DMS79 treated with DMSO at 0.1 percent for 48 hours (cell line): ENCODE measurements at regions not wholly inside any gene's neighbourhood (a gene's known extent, or its start where the extent isn't known, plus 50 kb on each side); places are given as distances from the start of the nearest gene placed in this dataset.
"Not testable (repeated sequence)": the region's sequence is repeated elsewhere in the genome, so short reads cannot be mapped to it uniquely, and the experiment has no call there.

Source experiments
- DNase-seq: peaks from one replicate; lab custom pipeline; 2025; lab: John Stamatoyannopoulos, UW

DNA sequence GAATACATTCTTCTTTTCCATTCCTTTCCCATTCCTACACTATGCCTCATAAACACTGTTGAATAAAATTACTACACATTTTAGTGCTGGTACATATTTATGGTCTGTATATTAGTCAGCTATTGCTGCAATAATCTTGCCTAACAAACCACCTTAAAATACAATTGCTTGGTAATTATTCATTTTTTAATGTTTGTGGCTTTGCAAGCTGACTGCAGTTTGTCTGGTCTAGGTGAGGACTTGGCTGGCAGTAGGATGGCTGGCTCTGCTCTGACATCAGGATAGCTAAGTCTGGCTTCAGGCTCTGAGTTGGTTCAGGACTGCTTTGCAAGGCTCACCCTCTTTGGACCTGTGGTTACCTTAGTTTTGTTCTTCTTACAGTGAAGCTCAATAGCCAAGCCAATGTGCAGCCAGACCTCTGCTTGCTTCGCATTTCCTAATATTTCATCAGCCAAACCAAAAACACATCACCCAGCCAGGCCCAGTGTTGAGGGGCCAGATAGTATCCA lies 913.4 kb upstream of the RAG2 start:
- DNase-seq, result no peak

DNA sequence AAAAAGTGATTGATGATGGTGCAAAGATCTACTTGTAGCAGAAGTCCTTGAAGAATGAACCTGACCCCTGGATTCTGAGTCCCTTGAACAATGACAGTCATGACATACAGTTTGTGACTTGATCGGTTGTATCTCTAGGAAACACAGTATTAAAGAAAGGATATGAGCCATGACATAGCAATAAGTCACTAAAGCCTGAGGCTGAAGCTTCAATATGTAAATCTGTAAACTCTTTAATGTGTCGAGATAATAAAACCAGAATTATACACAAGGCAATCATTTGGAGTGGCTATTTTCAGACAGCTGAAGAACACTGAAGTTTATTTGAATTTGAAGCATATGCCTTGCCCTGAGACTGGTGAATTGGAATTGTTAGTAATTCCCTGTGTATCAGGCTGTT lies 911.5 kb upstream of the RAG2 start:
- DNase-seq, result no peak

DNA sequence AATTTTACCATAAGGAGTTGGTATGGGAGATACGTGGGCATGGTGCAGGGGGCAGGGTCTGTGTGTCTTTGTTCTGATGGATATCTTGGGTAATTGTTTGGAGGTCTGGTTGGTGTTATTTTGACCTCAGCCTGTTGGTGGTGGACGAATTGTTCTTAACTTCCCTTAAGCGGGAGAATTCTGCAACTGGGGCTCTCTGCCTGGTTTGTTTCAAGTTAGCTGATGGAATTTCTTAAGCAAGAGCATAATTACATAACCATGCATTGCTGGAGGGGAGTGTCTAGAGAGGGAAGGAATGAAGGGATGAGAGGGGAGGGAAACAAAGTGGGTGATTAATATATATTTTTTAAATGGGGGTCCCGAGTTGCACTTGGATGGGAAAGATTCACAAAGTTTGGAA lies 908.5 kb upstream of the RAG2 start:
- DNase-seq, result no peak

DNA sequence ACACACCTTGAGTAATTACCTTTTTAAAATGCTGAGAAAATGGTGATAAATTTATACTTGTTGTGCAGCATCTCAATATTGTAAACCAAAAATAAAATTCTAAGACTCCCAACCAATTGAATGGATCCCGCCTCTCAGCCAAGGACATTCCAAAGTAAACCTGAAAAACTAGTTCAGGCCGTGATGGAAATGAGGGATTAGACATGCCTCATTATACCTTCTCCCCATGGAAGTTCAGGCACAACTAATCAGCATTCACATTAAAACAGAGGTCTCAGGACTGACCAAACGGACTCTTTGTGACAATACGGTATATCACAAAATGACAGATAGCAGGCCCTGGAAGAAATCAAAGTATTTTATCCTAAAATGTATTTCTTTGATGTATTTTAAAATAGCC lies 907.4 kb upstream of the RAG2 start:
- DNase-seq, result no peak

DNA sequence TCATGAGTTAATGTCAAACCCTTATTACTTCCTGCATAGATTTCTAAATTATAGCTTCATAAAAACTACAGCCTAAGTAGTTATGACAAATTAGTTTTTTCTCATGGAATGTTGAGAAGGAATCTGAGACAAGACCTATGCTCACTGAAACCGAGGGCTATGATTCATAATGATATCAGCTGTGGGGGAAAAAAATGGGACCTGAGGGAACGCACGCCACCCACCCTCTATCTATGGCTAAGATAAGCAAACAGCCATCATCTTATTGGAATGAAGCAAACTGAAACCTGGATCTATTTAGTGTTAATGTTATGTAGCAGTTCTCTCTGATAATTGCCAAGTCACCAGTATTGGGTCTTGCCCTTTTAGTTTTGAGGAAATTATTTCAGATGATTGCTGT lies 906.9 kb upstream of the RAG2 start:
- DNase-seq, result no peak

DNA sequence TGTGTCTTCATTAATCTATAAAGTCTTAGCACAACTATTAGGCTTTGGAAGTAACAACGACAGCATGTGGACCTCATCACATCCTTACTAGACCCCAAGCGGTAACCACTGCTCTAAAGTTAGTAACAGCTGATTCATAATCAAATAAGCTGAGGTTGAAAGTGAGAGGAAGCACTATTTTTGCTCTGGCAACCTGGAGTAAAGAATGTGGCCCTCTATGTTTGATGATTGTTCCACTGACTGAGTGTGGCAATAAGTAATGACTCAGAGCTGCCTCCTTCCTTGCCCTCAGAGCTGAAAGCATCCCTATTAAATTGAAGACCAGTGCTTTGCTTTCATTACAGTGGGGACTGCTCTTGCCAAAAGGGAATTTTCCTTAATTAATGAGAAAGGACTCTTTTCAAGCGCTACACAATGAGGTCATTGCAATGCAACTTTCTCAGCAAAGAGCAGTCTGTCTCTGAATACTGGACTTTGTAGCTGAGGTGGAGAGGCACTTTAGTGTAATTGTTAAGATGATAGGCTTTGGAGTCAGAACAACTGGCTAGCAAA lies 906.1 kb upstream of the RAG2 start:
- no peak for DNase-seq

DNA sequence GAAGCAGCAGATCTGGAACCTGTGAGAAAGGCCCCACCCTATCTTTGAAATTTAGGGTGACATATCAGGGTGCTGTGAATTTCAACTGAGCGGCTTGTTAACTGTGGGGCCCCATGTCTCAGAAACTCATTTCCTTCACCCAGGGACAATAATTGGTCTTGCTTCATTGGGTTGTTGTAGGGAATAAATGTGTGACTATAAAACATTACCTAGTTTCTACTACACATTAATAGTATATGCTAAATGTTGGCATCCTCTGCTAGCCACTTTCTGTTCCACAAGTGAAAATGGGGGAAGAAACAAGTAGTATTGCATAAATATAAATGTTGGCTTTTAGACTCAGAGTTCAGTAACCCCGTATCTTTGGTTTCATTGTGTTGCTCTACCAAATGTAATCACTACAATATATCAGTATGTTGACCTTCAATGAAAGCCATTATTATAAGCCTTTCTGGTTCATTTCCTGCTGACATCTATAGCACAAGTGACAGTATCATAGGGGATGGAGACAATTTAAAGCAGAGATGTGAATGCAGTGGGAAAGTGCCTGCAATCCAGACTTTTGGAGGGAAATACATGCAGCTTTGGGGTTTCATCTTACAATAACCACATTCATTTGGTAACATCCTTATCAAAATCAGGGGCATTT lies 905.5 kb upstream of the RAG2 start:
- no peak for DNase-seq

DNA sequence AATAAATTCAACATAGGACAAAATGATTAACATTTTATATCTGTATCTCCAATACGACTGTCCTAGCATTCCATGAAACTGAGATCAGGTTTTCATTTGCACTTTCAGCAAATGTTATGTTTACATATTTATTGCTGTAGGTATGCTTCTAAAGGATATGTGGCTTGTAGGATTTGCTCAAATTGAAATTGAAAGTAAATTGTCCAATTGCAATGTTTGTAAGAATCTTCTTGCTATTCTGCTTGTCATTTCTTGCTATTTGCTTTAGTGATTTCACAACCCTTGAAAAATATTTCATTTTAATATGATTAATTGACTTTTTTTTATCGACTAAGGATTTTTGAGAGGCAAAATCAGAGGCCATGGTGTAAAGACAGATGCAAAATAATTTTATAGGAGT lies 904.2 kb upstream of the RAG2 start:
- DNase-seq, result no peak

DNA sequence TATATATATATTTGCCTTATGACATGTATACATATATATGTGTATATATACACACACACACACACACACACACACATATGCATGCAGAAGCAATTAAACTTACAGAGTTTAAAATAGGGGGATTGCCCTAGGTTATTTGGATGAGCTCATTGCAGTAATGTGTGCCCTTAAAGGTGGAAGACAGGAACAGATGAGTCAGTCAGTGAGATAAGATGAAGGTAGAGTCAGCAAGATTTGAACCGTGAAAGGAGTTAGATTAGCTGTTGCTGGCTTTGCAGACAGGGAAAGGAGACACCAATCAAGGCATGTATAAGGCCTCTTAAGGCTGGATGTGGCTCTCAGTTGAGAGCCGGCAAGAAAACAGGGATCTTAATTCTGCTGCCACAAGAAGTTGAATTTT lies 902.4 kb upstream of the RAG2 start:
- no peak for DNase-seq

DNA sequence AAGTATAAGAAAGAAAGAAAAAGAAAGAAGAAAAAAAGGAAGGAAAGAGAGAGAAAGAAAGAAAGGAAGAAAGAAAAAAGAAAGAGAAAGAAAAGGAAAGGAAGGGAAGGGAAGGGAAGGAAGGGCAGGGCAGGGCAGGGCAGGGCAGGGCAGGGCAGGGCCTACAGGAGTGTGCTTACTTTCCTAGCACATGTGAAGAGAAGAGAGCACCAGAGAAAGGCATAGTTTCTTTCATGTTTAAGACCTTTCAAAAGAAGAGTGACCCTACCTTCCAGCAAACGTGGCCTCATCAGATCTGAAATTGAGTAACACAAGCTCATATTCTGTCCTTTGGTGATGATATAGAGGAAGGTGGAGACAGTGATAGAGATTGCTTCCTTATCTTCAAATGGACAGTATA lies 899.3 kb upstream of the RAG2 start:
- no peak for DNase-seq

DNA sequence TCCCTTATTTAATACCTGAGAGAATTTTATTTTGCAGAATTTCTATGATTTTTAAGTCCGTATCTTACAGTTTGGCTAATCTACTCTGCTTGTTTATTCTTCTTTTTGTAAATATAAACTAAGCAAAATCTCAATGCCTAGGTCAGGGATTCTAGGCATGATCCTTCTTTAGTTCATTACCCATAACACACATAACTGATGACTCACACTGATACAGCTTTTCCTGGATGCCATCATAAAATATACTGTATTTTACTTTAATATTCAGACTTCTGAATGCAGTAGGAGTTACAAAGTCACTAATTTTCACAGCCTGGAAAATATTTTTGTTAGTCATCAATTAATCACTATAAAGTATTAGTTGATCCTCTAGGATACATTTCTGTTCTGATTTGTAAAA lies 898.2 kb upstream of the RAG2 start:
- DNase-seq, result no peak

DNA sequence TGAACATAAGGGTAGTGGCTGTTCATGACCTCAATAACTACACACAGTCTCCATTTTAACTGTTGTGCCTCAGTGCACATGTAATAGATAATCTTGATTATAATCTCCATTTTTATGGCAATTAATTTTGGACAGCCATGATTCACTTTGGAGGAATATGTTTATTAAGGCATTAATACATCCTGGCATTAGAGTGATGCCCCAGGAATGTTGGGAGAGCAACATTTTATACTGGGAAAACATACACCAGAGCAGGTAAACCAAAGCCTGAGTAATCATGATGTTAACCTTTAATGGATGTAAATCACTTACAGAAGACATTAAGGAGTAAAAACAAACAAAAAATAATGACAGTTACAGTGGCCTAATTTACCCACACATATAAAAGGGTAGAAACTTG lies 886.3 kb upstream of the RAG2 start:
- no peak for DNase-seq

DNA sequence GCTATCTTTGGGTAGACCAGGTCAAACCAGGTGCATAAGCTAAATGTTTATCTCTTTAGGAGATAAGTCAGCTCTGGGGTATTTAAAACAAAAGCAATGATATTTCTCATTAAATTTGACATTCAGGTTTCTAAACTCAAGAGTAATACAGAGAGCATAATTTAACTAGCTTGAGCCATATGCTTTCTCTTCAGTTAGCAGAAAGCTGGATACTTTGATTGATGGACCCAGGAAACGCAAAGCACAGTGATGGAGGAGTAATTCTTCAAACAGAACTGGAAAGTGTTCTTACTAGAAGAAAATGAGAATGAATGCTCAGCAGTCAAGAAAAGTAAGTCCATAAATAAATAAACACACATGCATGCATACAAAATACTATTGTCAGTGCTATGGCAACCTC lies 885.7 kb upstream of the RAG2 start:
- DNase-seq, result no peak

DNA sequence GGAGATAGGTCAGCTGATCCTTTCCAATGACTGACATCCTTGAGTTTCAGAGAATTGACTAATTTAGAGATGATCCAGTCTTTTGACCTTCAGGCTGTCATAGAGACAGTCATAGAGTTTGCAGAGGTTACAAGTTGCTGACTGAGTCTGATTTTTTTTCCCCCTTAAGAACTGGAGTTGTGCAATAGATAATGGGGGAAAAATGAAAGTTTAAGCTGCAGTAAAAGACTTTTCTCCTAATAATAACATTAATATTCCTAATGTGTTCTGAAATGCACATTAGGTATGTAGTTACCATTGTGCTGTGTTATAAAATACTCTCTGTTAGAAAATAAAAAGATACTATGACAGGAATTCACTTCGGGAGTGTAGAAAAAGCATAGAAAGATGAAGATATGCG lies 876.9 kb upstream of the RAG2 start:
- DNase-seq, result no peak

DNA sequence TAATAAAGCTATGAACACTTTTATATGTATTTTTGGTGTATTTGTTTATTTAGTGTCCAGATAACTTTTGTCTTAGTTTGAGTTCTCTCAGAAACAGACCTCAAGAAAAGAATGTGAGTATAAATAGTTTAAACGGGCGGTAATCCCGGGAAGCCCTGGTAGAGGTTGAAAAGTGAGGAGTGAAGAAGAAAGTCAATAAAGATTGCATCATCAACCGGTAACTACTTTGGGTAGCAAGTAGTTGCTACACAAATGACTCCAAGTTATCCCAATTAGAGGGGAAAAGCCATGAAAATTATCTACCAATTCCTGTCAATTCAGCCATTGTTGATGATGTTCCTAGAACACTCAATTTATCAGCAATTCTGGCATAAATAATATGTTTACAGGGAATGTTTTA lies 870.3 kb upstream of the RAG2 start:
- DNase-seq, result no peak

DNA sequence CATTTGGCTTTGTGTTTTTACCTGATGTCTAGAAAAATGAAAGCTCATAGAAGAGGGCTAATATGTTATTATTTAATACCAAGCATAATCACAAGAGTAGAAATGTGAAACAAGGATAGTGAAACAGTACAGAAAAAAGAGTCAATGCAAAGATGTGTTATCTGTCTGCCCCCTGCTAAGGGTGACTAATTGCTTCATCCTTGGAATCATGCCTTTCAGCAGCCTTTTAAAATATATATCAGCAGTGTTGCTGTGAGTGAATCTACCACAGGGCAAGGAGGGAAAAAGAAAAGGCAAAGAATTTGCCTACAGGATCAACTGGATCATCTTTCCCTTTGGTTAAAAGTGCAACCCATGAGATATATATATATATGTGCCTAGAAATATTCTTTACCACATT lies 867.2 kb upstream of the RAG2 start:
- no peak for DNase-seq

DNA sequence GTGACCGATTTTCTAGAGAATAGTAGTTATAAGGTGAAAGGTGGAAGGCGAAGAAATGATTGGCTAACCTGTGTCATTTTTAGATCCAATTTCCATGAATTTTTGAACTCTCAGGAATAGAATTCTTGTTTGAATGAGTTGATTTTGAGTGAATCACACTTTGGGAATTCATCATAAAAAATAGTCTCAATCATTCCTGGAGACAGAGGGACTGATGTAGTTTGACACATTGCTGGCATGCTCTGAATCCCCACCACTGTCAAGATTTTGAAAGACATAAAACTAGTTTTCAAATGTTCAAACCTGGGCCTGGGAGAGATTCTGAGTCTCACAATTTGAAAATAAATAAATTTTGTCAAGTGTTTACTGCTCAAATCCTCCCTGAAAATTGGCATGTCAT lies 861.4 kb upstream of the RAG2 start:
- DNase-seq, result no peak

DNA sequence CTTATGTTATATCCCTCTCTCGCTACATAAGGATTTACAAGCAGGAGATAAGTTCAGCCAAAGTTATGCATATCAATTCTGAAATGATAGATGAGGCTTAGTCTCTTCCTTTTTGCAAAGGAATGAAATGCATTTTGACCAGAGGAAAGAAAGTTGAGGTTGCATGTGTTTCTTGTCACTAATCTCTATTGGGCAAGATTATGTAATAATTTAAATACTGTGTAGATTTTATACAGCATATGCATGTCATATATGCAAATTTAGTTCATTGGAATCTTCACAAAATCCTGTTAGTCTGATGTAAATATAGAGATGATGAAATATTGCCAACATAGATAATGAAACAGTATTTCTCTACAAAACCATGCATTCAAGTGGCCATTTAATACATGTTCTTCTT lies 858.7 kb upstream of the RAG2 start:
- DNase-seq, result no peak

DNA sequence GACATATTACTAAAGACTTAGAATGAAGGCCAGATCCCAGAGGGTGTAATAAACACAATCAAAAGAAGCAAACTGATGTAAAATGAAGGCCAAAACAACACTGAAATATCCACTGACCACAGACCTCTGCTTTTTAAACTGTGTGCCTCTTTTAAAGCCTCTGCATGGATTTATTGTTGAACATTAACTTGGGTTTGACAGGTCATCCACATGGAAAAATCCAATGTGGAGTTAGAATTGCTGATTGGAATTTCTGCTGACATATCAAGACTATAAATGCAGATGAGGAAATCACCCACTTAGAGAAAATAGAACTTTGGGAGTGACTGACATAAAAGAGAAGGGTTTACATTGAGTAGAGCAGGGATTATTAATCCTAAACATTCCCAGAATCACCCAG lies 853.9 kb upstream of the RAG2 start:
- DNase-seq, result no peak

DNA sequence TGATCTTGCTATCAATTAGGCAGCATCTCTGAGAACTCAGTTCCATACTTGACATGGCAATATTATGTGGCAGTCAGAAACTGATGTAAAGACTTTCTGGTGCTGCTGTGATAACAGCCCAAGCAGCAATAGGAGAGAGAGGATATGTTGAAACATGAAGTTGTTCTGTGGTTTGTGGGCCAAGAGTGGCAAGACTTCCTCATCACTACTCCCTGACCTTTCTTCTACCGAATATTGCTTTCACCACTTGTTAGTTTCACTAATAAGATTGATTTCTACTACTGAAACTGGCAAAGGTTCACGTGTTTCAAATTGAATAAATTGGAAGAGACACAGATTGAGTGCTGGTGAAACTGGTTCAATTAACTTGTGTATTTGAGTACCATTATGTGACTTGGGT lies 852.6 kb upstream of the RAG2 start:
- DNase-seq, result no peak

DNA sequence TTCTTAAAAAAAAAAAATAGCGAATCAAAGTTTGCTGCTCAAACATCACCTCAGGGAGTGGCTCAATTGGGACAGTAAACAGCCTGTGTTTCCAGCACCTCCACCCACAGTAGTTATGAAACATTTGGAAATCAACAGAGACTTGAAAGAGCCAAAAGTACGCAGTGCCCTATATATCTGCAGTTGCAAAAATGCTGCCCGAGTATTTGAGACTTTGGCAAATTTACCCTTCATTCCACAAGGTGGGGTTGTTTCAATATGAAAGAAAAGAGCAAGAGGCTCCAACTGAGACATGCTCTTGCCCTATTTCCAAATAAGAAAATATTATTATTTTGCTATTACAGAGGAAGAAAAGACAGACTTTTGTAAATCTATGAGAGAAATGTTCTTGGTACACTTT lies 851.1 kb upstream of the RAG2 start:
- no peak for DNase-seq

DNA sequence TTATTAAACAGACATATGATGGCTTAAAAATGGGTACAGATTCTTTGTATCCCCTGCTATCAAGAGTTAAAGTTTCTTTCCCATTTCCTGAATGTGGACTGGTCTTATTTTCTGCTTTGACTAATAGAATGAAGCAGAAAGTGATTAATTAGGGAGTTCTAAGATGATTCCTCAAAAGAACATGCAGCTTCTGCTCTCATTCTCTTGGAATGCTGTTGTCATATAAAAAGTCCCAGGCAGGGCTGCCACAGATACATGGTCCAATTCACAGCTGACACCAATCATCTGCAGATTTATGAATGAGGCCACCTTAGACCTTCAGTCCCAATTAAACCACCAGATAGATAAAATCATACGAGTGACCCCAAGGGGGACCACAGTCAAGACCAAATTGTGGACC lies 844.5 kb upstream of the RAG2 start:
- DNase-seq, result no peak

DNA sequence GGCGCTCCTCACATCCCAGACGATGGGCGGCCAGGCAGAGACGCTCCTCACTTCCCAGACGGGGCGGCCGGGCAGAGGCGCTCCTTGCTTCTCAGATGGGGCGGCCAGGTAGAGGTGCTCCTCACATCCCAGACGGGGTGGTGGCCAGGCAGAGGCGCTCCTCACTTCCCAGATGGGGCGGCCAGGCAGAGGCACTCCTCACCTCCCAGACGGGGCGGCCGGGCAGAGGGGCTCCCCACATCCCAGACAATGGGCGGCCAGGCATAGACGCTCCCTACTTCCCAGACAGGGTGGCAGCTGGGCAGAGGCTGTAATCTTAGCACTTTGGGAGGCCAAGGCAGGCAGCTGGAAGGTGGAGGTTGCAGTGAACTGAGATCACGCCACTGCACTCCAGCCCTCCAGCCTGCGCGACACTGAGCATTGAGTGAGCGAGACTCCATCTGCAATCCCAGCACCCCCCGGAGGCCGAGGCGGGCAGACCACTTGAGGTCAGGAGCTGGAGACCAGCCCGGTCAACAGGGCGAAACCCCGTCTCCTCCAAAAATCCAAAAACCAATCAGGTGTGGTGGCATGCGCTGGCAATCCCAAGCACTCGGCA lies 833.7 kb upstream of the RAG2 start:
- not testable (repeated sequence) for DNase-seq
